Loucy (cell line): ENCODE measurements at regions not wholly inside any gene's neighbourhood (a gene's known extent, or its start where the extent isn't known, plus 50 kb on each side); places are given as distances from the start of the nearest gene placed in this dataset.

Experiments used
- H2AFZ ChIP-seq: fragments of 200-600 bp; sonication (generic); 2 replicates; pipeline ENCODE4 v1.6.0; 2016; ENCODE audit warnings: antibody characterized with exemption, mild to moderate bottlenecking, low read length, moderate library complexity
- H3F3A ChIP-seq: fragments of 200-600 bp; 2 replicates; pipeline ENCODE4 v1.6.0; 2016; ENCODE audit warnings: antibody characterized with exemption, low read depth, mild to moderate bottlenecking
- H3K27me3 ChIP-seq: fragments of 200-600 bp; sonication (generic); 2 replicates; pipeline ENCODE4 v1.6.1; 2014; ENCODE audit warnings: low read length, mild to moderate bottlenecking; ENCODE audit not compliant: insufficient read depth, poor library complexity, severe bottlenecking
- H3K36me3 ChIP-seq: fragments of 200-600 bp; sonication (generic); 2 replicates; pipeline ENCODE4 v1.6.1; 2016; ENCODE audit warnings: low read length; ENCODE audit not compliant: insufficient read depth
- H3K4me1 ChIP-seq: fragments of 200-600 bp; sonication (generic); 2 replicates; pipeline ENCODE4 v1.5.1; 2014; ENCODE audit warnings: low read length, mild to moderate bottlenecking; ENCODE audit not compliant: insufficient read depth, poor library complexity, severe bottlenecking
- H3K4me2 ChIP-seq: fragments of 200-600 bp; sonication (generic); 2 replicates; pipeline ENCODE4 v1.6.0; 2014; ENCODE audit warnings: antibody characterized with exemption, low read length, low read depth, mild to moderate bottlenecking; ENCODE audit not compliant: poor library complexity, severe bottlenecking
- H3K4me3 ChIP-seq: fragments of 200-600 bp; sonication (generic); 2 replicates; pipeline ENCODE4 v1.5.1; 2014; ENCODE audit warnings: low read length, mild to moderate bottlenecking, mixed read lengths; ENCODE audit not compliant: poor library complexity, severe bottlenecking
- H3K79me2 ChIP-seq: fragments of 200-600 bp; sonication (generic); 2 replicates; pipeline ENCODE4 v1.6.1; 2014; ENCODE audit warnings: low read length; ENCODE audit not compliant: insufficient read depth
- H3K9ac ChIP-seq: fragments of 200-600 bp; sonication (generic); 2 replicates; pipeline ENCODE4 v1.6.0; 2014; ENCODE audit warnings: mild to moderate bottlenecking, low read depth, low read length, moderate library complexity; ENCODE audit not compliant: poor library complexity, severe bottlenecking
- H3K9me2 ChIP-seq: fragments of 200-600 bp; sonication (generic); replicated peaks from 2 replicates; pipeline ENCODE4 v1.6.1; 2016; ENCODE audit warnings: low read depth, low read length, mixed read lengths
- H3K9me3 ChIP-seq: fragments of 200-600 bp; sonication (generic); 2 replicates; pipeline ENCODE4 v1.6.1; 2014; ENCODE audit warnings: mild to moderate bottlenecking, antibody characterized with exemption, low read length, low read depth; ENCODE audit not compliant: insufficient read depth
- H4K20me1 ChIP-seq: fragments of 200-600 bp; sonication (generic); 2 replicates; pipeline ENCODE4 v1.6.0; 2014; ENCODE audit warnings: antibody characterized with exemption, low read length, mild to moderate bottlenecking; ENCODE audit not compliant: insufficient read depth, poor library complexity, severe bottlenecking
- CTCF ChIP-seq: fragments of 200-600 bp; sonication (generic); conservative IDR thresholded peaks from 2 replicates; pipeline ENCODE4 v1.5.1; 2014; ENCODE audit warnings: mild to moderate bottlenecking, antibody characterized with exemption, low read length
- EZH2phosphoT487 ChIP-seq: fragments of 200-600 bp; IDR thresholded peaks from 2 replicates; pipeline ENCODE4 v1.6.1; 2018; ENCODE audit warnings: antibody characterized with exemption, mild to moderate bottlenecking, moderate library complexity, borderline replicate concordance

GRCh38 chr2:49770919-49771318 is 616.6 kb upstream of the FSHR start:
- Histone ChIP-seq H3K9me3 (no peaks in the 10 kb centered on the region), H3K9ac (no peak overlapping the region), H3K9me2 (no peaks in the 10 kb centered on the region), H3F3A (no peaks in the 10 kb centered on the region), H2AFZ (no peak overlapping the region), H3K4me2 (no peak overlapping the region), H3K79me2 (no peaks in the 10 kb centered on the region), H4K20me1 (no peaks in the 10 kb centered on the region), H3K4me3 (no peak overlapping the region), H3K4me1 (no peaks in the 10 kb centered on the region), H3K36me3 (no peaks in the 10 kb centered on the region), H3K27me3 (no peaks in the 10 kb centered on the region)
- TF ChIP-seq EZH2phosphoT487 (no peak), CTCF (peak; percentile 51)

GRCh38 chr2:49767316-49767715 is 613.0 kb upstream of the FSHR start:
- H3K4me3 ChIP-seq = no peak overlapping the region
- H3K4me1 ChIP-seq = no peaks in the 10 kb centered on the region
- no peak overlapping the region for H3K9ac ChIP-seq
- no peaks in the 10 kb centered on the region for H3K27me3 ChIP-seq
- no peaks in the 10 kb centered on the region for H3K79me2 ChIP-seq
- no peaks in the 10 kb centered on the region for H3K9me2 ChIP-seq
- no peaks in the 10 kb centered on the region for H3F3A ChIP-seq
- H3K36me3 ChIP-seq = no peaks in the 10 kb centered on the region
- H3K4me2 ChIP-seq = no peak overlapping the region
- no peaks in the 10 kb centered on the region for H4K20me1 ChIP-seq
- H3K9me3 ChIP-seq = no peaks in the 10 kb centered on the region
- TF ChIP-seq CTCF = no peak
- TF ChIP-seq EZH2phosphoT487 = no peak
- H2AFZ ChIP-seq = no peak overlapping the region

GRCh38 chr2:49755777-49756176 is 601.5 kb upstream of the FSHR start:
- Histone ChIP-seq H4K20me1 (no peaks in the 10 kb centered on the region), H3K4me3 (no peak overlapping the region), H3K27me3 (no peaks in the 10 kb centered on the region), H2AFZ (no peak overlapping the region), H3K4me2 (no peak overlapping the region), H3K79me2 (no peaks in the 10 kb centered on the region), H3K9ac (no peak overlapping the region), H3F3A (no peaks in the 10 kb centered on the region), H3K9me2 (no peaks in the 10 kb centered on the region), H3K36me3 (no peaks in the 10 kb centered on the region), H3K4me1 (no peaks in the 10 kb centered on the region), H3K9me3 (no peaks in the 10 kb centered on the region)
- TF ChIP-seq CTCF (no peak), EZH2phosphoT487 (no peak)
